Calu3 (cell line): ENCODE measurements at regions not wholly inside any gene's neighbourhood (a gene's known extent, or its start where the extent isn't known, plus 50 kb on each side); places are given as distances from the start of the nearest gene placed in this dataset.

ENCODE experiments used
- BruUV-seq: library from RNA; stranded (reverse); fragments of 400-500 nt; replicated peaks from 2 replicates; lab custom pipeline; 2021; lab: Mats Ljungman, UMichigan
- CTCF ChIA-PET: fragments of 300-600 bp; sonication (Branson Sonifier 250); formaldehyde crosslinking; loops from one replicate; lab custom pipeline; 2022; ENCODE audit warnings: antibody characterized with exemption; lab: Charles Lee
- DNase-seq: peaks from one replicate; pipeline ENCODE4 v3.0.0; 2022
- H3K27ac Mint-ChIP-seq: one replicate; pipeline ENCODE4 v1.8.0; 2022; ENCODE audit warnings: mixed read lengths; ENCODE audit not compliant: unreplicated experiment
- H3K27me3 Mint-ChIP-seq: one replicate; pipeline ENCODE4 v1.8.0; 2022; ENCODE audit warnings: mixed read lengths; ENCODE audit not compliant: unreplicated experiment
- H3K36me3 Mint-ChIP-seq: one replicate; pipeline ENCODE4 v1.8.0; 2022; ENCODE audit warnings: mild to moderate bottlenecking, moderate library complexity, mixed read lengths; ENCODE audit not compliant: insufficient read depth, unreplicated experiment
- H3K4me1 Mint-ChIP-seq: one replicate; pipeline ENCODE4 v1.8.0; 2022; ENCODE audit warnings: mild to moderate bottlenecking, low read depth, mixed read lengths; ENCODE audit not compliant: unreplicated experiment
- H3K4me3 Mint-ChIP-seq: one replicate; pipeline ENCODE4 v1.8.0; 2022; ENCODE audit warnings: mild to moderate bottlenecking, low read depth, moderate library complexity, mixed read lengths; ENCODE audit not compliant: unreplicated experiment
- H3K9me3 Mint-ChIP-seq: one replicate; pipeline ENCODE4 v1.8.0; 2022; ENCODE audit warnings: low read depth, mixed read lengths; ENCODE audit not compliant: unreplicated experiment
- intact Hi-C: fragments of 100-400 bp; cut with micrococcal nuclease; formaldehyde crosslinking; loops from one replicate; pipeline ENCODE4 v1.10.0; 2022; ENCODE audit not compliant: unreplicated experiment
- TF ChIP-seq, protein P1 (sequence below): fragments of 200-600 bp; IDR thresholded peaks from one replicate; pipeline ENCODE4 v1.8.0; 2022; ENCODE audit warnings: antibody characterized with exemption; ENCODE audit not compliant: unreplicated experiment

DNA sequence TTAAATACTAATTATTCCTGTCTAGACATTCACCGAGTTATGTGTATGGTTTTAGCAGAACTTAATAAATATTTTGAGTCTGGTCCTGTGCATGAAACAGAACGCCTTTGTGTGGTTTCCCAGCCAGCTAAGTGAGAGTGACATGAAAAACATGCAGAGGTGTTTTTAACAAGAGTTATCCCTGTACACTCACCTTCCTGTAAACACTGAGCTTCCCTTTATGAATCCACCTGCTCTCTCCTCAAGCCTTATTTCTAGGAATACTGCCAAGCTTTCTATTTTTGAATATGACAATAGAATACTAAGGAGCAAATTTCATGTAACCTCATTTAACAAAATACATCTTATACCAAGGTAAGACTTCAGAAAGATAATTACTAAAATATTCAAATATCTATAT is 270.3 kb upstream of the CTSO start:
- intact Hi-C loops: no loop called here
- CTCF ChIA-PET: interaction anchor here (0.7 kb wide), 1 partner anchor 1188 kb away, joined by 3 read pairs; no protein-coding TSS in a partner anchor
- Mint-ChIP-seq H3K4me1 (no peaks in the 10 kb centered on the region), H3K4me3 (no peak overlapping the region), H3K9me3 (peaks cover 3% of the 10 kb centered on the region), H3K27ac (no peak overlapping the region), H3K27me3 (no peaks in the 10 kb centered on the region), H3K36me3 (no peaks in the 10 kb centered on the region)
- no TSS peak for BruUV-seq
- DNase-seq: no peak
- TF ChIP-seq, protein P1, sequence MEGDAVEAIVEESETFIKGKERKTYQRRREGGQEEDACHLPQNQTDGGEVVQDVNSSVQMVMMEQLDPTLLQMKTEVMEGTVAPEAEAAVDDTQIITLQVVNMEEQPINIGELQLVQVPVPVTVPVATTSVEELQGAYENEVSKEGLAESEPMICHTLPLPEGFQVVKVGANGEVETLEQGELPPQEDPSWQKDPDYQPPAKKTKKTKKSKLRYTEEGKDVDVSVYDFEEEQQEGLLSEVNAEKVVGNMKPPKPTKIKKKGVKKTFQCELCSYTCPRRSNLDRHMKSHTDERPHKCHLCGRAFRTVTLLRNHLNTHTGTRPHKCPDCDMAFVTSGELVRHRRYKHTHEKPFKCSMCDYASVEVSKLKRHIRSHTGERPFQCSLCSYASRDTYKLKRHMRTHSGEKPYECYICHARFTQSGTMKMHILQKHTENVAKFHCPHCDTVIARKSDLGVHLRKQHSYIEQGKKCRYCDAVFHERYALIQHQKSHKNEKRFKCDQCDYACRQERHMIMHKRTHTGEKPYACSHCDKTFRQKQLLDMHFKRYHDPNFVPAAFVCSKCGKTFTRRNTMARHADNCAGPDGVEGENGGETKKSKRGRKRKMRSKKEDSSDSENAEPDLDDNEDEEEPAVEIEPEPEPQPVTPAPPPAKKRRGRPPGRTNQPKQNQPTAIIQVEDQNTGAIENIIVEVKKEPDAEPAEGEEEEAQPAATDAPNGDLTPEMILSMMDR: no peak

DNA sequence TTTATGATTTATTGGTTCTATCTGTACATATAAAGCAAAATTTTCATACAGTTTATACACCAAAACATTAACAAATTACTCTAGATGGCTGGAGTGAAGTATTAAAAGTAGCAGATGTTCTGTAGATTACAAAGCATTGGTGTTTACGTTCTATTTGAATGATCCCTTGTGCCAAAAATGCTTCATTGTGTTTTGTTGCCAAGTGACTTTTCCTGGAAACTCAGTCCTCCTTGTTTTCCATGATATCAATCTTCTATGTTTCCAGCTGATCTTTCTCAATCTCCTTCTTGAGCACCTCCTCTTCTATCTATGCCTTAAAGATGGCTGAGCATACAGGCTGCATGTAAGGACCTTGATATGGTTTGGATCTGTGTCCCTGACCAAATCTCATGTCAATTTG is 263.6 kb upstream of the CTSO start:
- no peak for DNase-seq
- Mint-ChIP-seq H3K4me1 (no peaks in the 10 kb centered on the region), H3K27ac (no peak overlapping the region), H3K4me3 (no peak overlapping the region), H3K9me3 (peaks cover 7% of the 10 kb centered on the region), H3K36me3 (no peaks in the 10 kb centered on the region), H3K27me3 (no peaks in the 10 kb centered on the region)
- no TSS peak for BruUV-seq
- CTCF ChIA-PET: no interaction called here
- intact Hi-C loops: no loop called here
- TF ChIP-seq, protein P1: no peak

DNA sequence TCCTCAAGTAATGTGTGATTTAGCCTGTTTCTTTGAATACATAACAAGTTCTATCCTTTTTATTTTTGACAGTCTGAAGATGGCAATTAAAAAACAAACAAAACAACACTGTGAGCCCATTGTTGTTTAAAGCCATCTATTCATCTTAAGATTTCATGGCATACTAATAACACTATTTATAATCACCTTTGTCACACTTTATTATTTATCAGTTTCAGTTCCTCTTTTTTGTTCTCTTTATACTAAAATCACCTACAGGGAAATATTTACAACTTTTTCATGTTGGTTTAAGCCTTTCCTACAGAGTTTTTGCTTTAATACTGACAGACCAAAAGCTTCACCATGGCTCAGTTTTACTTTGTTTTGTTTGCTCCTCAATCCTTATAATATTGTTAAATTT is 247.4 kb upstream of the CTSO start:
- DNase-seq: no peak
- CTCF ChIA-PET: no interaction called here
- BruUV-seq: no TSS peak
- TF ChIP-seq, protein P1: no peak
- Mint-ChIP-seq H3K9me3 (no peaks in the 10 kb centered on the region), H3K4me1 (no peaks in the 10 kb centered on the region), H3K27me3 (no peaks in the 10 kb centered on the region), H3K4me3 (no peak overlapping the region), H3K27ac (no peak overlapping the region), H3K36me3 (no peaks in the 10 kb centered on the region)
- intact Hi-C loops: no loop called here

DNA sequence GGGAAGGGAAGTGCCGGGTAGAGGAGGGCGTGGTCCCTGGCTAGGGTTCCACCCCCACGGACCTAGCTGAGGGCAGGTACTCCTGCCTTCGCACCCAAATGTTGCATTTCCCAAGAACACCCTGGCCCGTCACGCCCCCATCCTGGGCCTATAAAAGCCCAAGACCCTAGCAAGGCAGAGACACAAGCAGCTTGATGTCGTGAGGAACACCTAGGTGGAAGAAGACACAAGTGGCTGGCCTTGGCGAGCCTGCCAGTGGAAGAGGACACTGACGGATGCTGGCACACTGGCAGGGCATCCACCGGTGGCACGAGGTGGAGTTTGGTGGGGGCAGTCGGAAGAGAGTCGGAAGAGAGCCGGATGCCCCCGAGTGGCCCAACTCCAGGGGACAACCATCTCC is 244.8 kb upstream of the CTSO start:
- no peaks in the 10 kb centered on the region for H3K4me1 Mint-ChIP-seq
- no peak for DNase-seq
- no peak overlapping the region for H3K27ac Mint-ChIP-seq
- no peak overlapping the region for H3K4me3 Mint-ChIP-seq
- TF ChIP-seq, protein P1: no peak
- no peaks in the 10 kb centered on the region for H3K27me3 Mint-ChIP-seq
- no peaks in the 10 kb centered on the region for H3K36me3 Mint-ChIP-seq
- BruUV-seq: no TSS peak
- intact Hi-C loops: no loop called here
- H3K9me3 Mint-ChIP-seq: no peaks in the 10 kb centered on the region
- CTCF ChIA-PET: no interaction called here

DNA sequence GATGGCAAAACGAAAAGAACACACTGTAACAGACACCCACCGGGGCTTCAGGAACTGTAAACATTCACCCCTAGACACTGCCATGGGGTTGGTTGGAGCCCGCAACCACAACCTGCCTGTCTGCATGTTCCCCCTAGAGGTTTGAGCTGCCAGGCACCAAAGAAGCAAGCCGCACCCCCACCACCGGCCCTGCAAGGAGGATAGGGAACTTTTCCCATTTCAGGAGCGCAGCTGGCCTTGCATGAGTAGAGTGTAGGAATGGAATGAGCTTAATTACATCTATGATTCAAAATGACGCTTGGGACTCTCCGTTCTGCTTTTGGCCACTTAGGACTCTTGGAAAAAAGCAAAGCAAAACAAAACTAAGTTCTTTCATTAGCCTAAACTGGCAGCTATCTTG is 243.6 kb upstream of the CTSO start:
- no TSS peak for BruUV-seq
- H3K4me1 Mint-ChIP-seq: no peaks in the 10 kb centered on the region

More for the DNA sequence above, 243.6 kb upstream of the CTSO start:
- DNase-seq: no peak
- H3K27ac Mint-ChIP-seq: no peak overlapping the region
- intact Hi-C loops: no loop called here
- H3K27me3 Mint-ChIP-seq: no peaks in the 10 kb centered on the region
- TF ChIP-seq, protein P1: no peak
- CTCF ChIA-PET: no interaction called here
- H3K4me3 Mint-ChIP-seq: no peak overlapping the region
- no peaks in the 10 kb centered on the region for H3K36me3 Mint-ChIP-seq
- no peaks in the 10 kb centered on the region for H3K9me3 Mint-ChIP-seq
